ENCODE measurements at regions not wholly inside any gene's neighbourhood (a gene's known extent, or its start where the extent isn't known, plus 50 kb on each side); places are given as distances from the start of the nearest gene placed in this dataset.
"Not testable (repeated sequence)": the region's sequence is repeated elsewhere in the genome, so short reads cannot be mapped to it uniquely, and the experiment has no call there.

- not testable (repeated sequence) for DNase-seq (ENCODE audit: low read depth, low spot score)
Measured at GRCh38 chr2:215889240-215889969, 123.9 kb downstream of the MREG start.

GRCh38 chr2:215888680-215889079 lies 124.7 kb downstream of the MREG start:
- DNase-seq (ENCODE audit: low read depth, low spot score) = no peak

DNA sequence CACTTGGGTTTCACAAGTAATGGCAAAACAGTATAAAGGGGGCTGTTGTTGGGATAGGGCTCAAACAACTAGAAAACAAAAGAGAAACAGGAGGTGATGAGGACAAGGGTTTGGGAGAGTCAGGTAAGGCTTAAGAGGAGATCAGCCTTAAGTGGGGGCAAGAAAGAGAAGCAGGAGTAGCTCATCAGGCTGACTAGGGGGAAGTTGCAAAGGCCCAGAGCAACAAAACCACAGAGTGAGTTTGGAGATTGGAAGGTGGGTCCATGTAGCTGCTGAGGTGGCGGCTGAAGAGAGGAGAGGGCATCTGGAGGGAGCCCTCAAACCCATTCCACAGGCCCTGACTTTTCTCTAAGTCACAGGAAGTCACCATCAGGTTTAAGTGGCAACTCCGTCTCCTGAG lies 126.0 kb downstream of the MREG start:
- DNase-seq (ENCODE audit: low read depth, low spot score) = no peak

GRCh38 chr2:215886022-215886421 lies 127.3 kb downstream of the MREG start:
- DNase-seq (ENCODE audit: low read depth, low spot score) = no peak

GRCh38 chr2:215885536-215885935 lies 127.8 kb downstream of the MREG start:
- no peak for DNase-seq (ENCODE audit: low read depth, low spot score)

DNA sequence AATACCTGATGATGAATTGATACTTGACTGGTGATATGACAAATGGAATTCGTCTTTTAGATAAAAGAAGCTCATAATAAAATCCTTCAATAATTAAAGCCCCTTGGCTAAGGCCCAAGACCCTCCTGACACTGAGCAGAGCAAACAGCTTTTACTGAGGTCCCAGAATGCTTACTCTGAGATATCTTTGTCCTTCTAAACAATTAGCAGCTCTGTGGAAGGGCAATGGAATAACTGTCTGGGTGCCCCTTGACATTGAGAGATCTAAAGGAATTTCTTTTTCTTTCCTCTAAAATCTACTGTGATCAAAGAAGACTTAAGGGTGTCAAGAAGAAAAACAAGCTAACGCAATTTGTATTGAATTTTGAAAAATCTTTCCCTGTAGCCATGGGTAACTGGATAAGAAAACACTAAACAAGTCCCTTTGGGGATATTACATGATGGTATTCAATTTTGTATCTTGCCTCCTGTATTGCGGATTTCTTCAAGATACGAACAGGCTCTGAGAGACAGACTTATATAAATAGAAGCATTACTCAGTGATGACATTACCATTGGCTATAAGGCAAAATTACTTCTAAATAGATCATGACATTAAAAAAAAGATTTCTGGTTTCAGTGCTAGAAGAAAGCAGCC lies 128.8 kb downstream of the MREG start:
- no peak for DNase-seq (ENCODE audit: low read depth, low spot score)

- no peak for DNase-seq (ENCODE audit: low read depth, low spot score)
Measured at GRCh38 chr2:215883799-215884198, 129.6 kb downstream of the MREG start.

- DNase-seq (ENCODE audit: low read depth, low spot score) = no peak
Measured at GRCh38 chr2:215882689-215883088, 130.7 kb downstream of the MREG start.

DNA sequence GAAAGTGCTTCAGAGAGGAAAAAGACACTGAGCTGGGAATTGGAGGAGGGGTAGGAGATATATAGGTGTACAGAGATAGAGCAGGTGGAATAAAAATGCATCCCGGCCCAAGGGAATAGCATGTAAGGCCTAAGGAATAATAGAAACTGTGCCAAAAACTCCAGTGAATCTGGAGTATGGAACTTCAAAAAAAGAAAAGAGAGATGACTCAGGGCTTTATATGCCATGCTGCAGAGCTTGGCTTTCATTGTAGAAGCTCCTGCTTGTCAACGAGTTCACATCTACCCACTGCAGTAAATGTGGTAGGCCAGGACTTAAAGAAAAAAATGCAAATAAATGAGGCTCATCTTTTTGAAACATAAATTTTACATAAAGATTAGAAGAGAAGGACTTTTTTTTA lies 131.8 kb downstream of the MREG start:
- no peak for DNase-seq (ENCODE audit: low read depth, low spot score)

DNA sequence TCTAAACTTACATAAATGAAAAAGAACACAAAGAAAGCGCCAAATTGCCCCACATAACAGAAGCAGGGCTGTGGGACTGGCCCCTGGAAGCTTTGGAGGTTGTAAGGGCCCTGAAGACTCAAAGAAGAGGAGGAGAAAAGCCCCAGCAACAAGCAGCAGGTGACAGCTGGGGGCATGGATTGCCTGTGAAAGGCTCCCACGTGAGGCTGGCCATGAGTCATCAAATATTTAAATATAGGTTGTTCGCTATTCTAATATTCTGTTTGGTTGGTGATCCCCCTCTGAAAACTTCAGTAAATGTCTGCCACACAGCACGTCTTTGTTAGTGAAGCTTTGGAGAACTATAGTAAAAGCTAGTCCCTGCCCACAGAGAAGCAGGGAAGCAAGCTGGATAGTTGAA lies 132.4 kb downstream of the MREG start:
- DNase-seq (ENCODE audit: low read depth, low spot score) = no peak

DNA sequence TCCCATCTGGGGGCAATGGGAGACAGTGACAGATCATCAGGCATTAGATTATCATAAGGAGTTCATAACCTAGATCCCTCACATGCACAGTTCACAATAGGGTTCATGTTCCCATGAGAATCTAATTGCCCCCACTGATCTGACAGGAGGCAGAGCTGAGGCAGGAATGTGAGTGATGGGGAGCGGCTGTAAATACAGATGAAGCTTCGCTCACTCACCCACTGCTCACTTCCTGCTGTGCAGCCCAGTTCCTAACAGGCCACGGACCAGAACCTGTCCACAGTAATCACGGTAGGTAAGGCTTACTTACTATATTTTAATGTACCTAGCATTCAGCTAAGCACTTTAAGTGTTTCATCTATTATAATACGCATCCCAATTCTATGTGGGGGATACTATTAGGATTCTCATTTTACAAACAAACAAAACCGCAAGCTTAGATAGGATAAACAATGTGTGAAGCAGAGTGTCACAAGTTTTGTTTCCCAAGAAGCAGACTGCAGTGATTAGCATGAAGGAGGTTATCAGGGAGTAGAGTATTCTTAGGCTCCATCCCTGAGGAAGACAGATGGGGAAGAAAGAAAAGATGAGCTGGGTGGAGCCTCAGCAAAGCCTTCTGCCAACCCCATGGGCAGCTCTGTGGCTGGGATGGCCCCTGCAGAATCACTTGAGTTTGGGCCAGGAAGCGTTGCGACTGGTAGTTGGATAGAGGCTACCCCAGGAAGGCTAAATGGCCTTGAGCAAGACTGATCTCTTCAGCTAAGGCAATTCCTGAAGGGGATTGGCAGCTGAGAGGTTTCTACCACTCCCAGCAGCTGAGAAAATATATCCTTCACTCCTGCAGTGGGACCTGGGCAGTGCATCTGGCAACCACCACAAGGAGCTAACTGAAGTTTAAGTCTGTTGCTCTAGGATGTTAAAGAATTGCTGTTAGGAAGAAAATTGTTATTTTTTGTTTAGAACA lies 133.1 kb downstream of the MREG start:
- DNase-seq (ENCODE audit: low read depth, low spot score) = no peak

- no peak for DNase-seq (ENCODE audit: low read depth, low spot score)
Measured at GRCh38 chr2:215879331-215879730, 134.0 kb downstream of the MREG start.

DNA sequence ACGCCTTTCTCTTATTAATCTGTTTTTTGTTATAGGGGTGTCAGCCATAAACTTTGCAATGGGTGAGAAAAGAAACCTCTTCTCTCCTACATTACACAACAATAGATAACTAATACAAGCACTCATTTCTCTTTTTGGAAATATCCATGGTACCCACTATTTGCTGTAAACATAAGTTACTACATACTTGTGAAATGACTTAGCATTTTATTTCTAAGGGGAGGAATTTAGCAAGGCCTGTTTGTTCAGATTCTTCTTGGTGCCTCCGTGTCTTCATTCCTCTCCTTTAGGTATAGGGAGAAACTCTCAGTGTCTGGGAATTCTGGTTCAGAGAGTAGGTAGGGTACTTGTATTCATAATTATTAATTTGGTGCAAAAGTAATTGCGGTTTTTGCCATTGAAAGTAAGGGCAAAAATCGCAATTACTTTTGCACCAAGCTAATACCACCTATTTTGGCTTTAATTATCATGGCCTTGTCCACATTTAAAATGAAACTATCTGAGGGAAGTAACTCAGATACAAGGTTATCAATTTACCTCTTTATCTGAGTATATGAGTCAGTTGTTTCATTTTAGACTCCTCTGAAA lies 134.8 kb downstream of the MREG start:
- no peak for DNase-seq (ENCODE audit: low read depth, low spot score)

DNA sequence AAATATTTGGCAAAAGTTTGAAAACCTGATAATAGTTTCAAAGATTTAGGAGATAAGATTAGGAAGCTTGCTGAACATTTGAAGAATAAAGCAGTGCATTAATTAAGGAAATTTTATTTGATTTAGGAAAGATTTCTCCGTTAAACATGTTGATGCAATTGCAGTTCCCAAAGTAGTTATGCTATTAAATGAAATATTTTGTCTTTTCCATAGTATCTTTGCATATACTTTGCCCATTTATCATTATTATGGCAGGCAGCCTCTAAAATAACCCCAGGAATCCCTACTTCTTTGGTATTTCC lies 136.5 kb downstream of the MREG start:
- DNase-seq (ENCODE audit: low read depth, low spot score) = no peak

DNA sequence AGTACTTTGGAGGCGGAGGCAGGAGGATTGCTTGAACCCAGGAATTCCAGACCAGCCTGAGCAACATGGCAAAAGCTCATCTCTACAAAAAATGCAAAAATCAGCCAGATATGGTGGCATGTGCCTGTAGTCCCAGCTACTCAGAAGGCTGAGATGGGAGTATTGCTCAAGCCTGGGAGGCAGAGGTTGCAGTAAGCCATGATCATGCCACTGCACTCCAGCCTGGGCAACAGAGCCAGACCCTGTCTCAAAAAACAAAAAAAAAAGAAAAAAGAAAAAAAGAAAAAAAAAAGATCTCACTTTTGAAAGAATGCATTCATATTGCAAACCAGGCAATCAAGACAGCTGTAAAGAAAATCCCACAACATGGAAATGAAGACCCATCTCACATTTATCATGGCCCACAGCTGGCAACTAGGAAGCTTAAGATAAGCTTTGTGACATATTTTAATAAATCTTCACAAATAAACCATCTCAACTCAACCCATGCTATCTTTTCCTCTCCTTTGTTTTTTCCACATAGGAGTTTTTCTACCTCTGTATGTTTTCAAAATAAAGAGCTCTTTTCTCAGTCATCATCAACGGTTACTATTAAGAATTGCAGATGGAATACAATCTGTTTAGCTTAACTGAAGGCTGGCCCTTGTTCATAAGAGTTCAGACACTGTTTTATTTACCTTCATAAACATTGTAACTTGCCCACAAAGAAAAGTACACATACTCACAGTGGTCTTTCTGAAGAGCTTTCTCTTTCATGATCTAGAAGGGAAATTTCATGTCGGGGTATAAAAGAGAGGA lies 137.0 kb downstream of the MREG start:
- no peak for DNase-seq (ENCODE audit: low read depth, low spot score)

GRCh38 chr2:215874418-215874817 lies 138.9 kb downstream of the MREG start:
- no peak for DNase-seq (ENCODE audit: low read depth, low spot score)

- DNase-seq (ENCODE audit: low read depth, low spot score) = no peak
Measured at GRCh38 chr2:215870986-215871385, 142.4 kb downstream of the MREG start.

DNA sequence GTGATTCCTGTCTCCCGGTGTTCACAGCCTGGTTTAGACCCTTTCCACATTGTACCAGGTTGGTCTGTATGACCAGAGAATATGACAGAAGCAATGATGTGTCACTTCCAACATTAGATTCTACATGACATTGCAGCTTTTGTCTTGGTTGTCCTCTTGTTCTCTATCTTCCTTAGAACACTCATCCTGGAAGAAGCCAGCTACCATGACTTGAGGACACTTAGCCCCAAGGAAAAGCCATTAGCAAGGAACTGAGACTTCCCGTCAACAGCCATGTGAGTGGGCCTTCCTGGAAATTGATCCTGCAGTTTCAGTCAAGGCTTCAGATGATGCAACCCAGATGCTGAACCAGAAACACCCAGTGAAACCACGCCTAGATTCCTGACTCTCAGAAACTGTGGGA lies 143.3 kb downstream of the MREG start:
- DNase-seq (ENCODE audit: low read depth, low spot score) = no peak

DNA sequence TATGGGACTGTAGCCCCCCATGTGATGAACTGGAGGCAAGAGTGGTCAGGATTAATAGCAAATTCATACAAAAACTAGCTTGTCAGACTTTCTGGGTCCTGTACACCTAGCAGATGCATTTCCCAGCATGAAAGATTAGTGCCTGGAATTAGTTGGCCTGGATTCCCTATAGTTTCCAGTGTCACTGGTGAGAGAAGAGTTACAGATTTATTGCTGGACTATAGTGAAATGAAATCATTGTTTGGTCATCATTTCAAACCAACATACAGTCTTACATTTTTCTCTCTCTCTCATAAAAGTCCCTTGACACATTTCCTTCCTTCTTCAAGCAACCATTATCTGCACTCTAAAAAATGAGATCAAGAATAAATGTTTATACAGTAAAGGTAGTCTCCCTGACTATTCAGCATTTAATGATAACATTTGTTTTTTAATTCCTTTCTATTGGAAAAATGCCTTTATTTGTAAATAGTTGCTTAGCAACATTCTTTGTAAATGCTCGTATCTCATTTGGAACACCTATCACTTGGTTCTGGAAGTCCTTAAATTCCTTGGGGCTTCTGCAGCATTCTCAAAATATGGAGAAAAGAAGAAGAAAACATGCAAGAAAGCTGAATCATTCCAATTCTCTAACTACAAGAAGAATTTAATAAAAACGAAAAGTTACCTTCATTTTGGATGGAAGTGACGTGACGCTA lies 144.4 kb downstream of the MREG start:
- no peak for DNase-seq (ENCODE audit: low read depth, low spot score)

- no peak for DNase-seq (ENCODE audit: low read depth, low spot score)
Measured at GRCh38 chr2:215866606-215867005, 146.7 kb downstream of the MREG start.

DNA sequence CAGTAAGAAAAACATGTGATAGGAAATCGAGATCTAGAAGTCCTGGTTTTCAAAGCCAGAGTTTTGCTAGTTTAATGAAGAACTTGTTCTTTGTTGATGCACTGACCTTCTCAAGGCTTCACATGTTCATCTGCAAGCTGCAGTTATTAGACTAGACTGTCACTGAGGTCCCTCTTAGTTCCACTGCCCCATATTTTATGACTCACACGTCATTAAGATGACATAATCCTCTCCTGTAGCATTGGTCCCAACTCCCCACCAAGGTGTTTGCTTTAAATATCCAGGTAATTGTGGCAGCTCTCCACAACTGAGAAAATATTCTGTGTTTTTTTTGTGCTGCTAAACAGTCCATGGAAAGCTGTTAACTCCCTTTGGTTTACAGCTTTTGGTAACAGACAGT lies 149.7 kb downstream of the MREG start:
- DNase-seq (ENCODE audit: low read depth, low spot score) = no peak

Data from activated CD4-positive, CD25-positive, alpha-beta regulatory T cell treated with anti-CD3 and anti-CD28 coated beads, Interleukin-2, amount 50 U/mL, for 16 hours (primary cell).